Transverse colon (tissue), 4 donors: ENCODE measurements at regions not wholly inside any gene's neighbourhood (a gene's known extent, or its start where the extent isn't known, plus 50 kb on each side); places are given as distances from the start of the nearest gene placed in this dataset.
"Not testable (repeated sequence)": the region's sequence is repeated elsewhere in the genome, so short reads cannot be mapped to it uniquely, and the experiment has no call there.

Source experiments
- DNase-seq: peaks from one replicate; pipeline ENCODE4 v3.0.0-alpha.2; 2019
- H3K27ac ChIP-seq, 4 donors: fragments of 200-600 bp; sonication (generic); 2 replicates each; pipeline ENCODE4 v1.5.1; 2016 to 2018; ENCODE audit warnings: inconsistent platforms in 4 of 4
- H3K27me3 ChIP-seq: fragments of 200-600 bp; sonication (generic); 2 replicates; pipeline ENCODE4 v1.5.1; 2017; ENCODE audit warnings: inconsistent platforms
- H3K36me3 ChIP-seq, 4 donors: fragments of 200-600 bp; sonication (generic); 2 replicates each; pipeline ENCODE4 v1.5.1; 2017 to 2019; ENCODE audit warnings: inconsistent platforms in 4 of 4
- H3K4me1 ChIP-seq, 4 donors: fragments of 200-600 bp; sonication (generic); 2 replicates each; pipeline ENCODE4 v1.5.1; 2017 to 2020; ENCODE audit warnings: inconsistent platforms in 4 of 4
- H3K4me3 ChIP-seq, 4 donors: fragments of 200-600 bp; sonication (generic); 1 replicate in 1 of 4; 2 replicates in 3 of 4; pipeline versions ENCODE4 v1.5.1 to v1.6.1; 2017 to 2019; ENCODE audit warnings: inconsistent platforms in 4 of 4
- H3K9me3 ChIP-seq, 2 donors: fragments of 200-600 bp; sonication (generic); 2 replicates each; pipeline ENCODE4 v1.5.1; 2017 to 2019; ENCODE audit warnings: inconsistent platforms in 2 of 2
- EP300 ChIP-seq: sonication (generic); formaldehyde crosslinking; IDR thresholded peaks from one replicate; pipeline ENCODE4 v1.6.1; 2017; ENCODE audit warnings: antibody characterized with exemption, low read depth
- POLR2A ChIP-seq: fragments of 450-650 bp; IDR thresholded peaks from one replicate; pipeline ENCODE4 v1.6.1; 2016; ENCODE audit warnings: antibody characterized with exemption, mild to moderate bottlenecking, moderate library complexity
- POLR2AphosphoS5 ChIP-seq, 3 donors: sonication (generic); formaldehyde crosslinking; IDR thresholded peaks; one replicate each; pipeline ENCODE4 v1.6.1; 2016; ENCODE audit warnings: antibody characterized with exemption in 3 of 3
- WGBS, 2 donors: methylation state at CpG; one replicate each; pipeline ENCODE4 v1.1.5; 2018; ENCODE audit warnings: low coverage in 1 of 2; 5-methylcytosine and 5-hydroxymethylcytosine counted together
- in situ Hi-C, 4 donors: fragments of 200-750 bp; cut with MboI; loops; one replicate each; pipeline versions ENCODE4 v1.15.0 to v1.15.1; 2017; ENCODE audit warnings: low sequenced_read_pairs in 3 of 4, low pct_ligation_motif_present in 1 of 4, low pct_unique_long_range_greater_than_20kb in 1 of 4
- intact Hi-C: fragments of 100-400 bp; cut with DNase I; formaldehyde crosslinking; loops from one replicate; pipeline ENCODE4 v1.15.1; 2023; ENCODE audit warnings: low total_unique reads
- TF ChIP-seq, protein P1 (sequence below), 5 experiments: fragments of 200-600 bp in 3 of 5; fragments of 450-650 bp in 2 of 5; sonication (generic) in 3 of 5; IDR thresholded peaks; 1 replicate in 2 of 5; 2 replicates in 3 of 5; pipeline ENCODE4 v1.5.1; 2016 to 2017; ENCODE audit warnings: antibody characterized with exemption in 5 of 5, inconsistent platforms in 3 of 5, mild to moderate bottlenecking in 2 of 5, moderate library complexity in 1 of 5

DNA sequence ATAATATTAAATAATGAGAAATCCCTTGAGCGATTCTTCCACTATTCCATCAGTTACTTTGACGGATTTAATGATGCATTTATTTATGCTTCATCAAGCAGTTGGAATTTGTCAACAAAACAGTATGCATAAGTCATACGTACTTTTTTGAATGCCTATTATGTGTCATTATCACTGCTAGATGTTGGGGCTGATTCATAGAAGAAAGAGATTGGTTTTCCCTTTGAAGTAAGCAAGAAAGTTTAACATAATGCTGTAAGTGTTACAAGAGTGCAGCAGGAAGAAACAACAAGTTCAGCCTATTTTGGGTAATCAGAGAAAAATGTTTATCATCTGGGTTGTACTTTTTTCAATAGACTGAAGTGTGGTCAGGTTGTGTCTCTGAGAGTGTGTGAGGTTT lies 121.2 kb upstream of the RANBP3L start:
- H3K27ac ChIP-seq = no peak overlapping the region
- no peak for DNase-seq
- H3K4me3 ChIP-seq = no peak overlapping the region
- H3K4me1 ChIP-seq = no peaks in the 10 kb centered on the region
- 69 to 71% methylated on average over 3 of the region's 3 CpGs for WGBS, 2 donors
- no peaks in the 10 kb centered on the region for H3K9me3 ChIP-seq
- TF ChIP-seq POLR2A (no peak), POLR2AphosphoS5 (IDR thresholded peaks at IDR 0.05) (no peak), EP300 (no peak)
- TF ChIP-seq, protein P1, sequence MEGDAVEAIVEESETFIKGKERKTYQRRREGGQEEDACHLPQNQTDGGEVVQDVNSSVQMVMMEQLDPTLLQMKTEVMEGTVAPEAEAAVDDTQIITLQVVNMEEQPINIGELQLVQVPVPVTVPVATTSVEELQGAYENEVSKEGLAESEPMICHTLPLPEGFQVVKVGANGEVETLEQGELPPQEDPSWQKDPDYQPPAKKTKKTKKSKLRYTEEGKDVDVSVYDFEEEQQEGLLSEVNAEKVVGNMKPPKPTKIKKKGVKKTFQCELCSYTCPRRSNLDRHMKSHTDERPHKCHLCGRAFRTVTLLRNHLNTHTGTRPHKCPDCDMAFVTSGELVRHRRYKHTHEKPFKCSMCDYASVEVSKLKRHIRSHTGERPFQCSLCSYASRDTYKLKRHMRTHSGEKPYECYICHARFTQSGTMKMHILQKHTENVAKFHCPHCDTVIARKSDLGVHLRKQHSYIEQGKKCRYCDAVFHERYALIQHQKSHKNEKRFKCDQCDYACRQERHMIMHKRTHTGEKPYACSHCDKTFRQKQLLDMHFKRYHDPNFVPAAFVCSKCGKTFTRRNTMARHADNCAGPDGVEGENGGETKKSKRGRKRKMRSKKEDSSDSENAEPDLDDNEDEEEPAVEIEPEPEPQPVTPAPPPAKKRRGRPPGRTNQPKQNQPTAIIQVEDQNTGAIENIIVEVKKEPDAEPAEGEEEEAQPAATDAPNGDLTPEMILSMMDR (IDR thresholded peaks at IDR 0.05) = no peak
- H3K27me3 ChIP-seq = no peaks in the 10 kb centered on the region
- in situ Hi-C loops = loop anchor here in 2 of 4 donors (25.0 kb wide), 2 partner anchors 264 to 289 kb away; no protein-coding TSS in a partner anchor
- intact Hi-C loops = no loop called here
- no peaks in the 10 kb centered on the region for H3K36me3 ChIP-seq

DNA sequence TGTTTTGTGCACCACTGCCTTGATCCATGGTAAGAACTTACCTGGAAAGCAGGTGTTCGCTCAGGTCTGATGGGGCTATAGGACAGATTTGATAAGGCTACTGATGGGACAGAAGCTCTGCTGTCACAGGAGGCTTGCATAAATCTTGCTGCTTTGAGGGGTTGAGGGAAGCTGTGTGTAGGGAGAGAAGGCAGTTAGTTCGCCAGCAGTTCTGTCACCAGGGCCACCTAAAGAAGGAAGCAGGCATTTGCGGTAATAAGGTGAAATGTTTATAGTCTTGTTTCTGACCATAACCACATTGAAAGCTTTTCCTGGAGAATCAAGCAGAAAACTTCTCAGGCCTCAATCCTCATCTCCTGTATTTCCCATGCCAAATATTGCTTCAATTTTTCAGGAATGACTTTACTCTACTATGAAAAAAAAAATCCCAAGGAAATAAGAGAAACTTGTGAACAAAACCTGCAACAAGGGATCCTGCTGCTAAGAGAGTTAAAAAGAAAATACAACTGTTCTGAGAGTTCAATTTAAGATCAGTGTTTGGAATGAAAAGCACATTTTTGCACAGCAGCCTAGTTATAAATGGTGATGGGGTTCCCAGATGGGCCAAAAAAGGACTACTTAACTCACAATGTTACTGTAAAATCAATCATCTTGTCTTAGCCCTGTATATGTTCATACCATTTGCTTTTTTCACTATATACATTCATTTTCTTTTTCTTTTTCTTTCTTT lies 122.0 kb upstream of the RANBP3L start:
- in situ Hi-C loops = loop anchor here in 2 of 4 donors (25.0 kb wide), 2 partner anchors 264 to 289 kb away; no protein-coding TSS in a partner anchor
- intact Hi-C loops = no loop called here
- Histone ChIP-seq H3K4me1 (no peaks in the 10 kb centered on the region), H3K9me3 (no peaks in the 10 kb centered on the region), H3K27ac (no peak overlapping the region), H3K27me3 (no peaks in the 10 kb centered on the region), H3K36me3 (no peaks in the 10 kb centered on the region), H3K4me3 (no peak overlapping the region)
- TF ChIP-seq EP300 (no peak), POLR2A (no peak), POLR2AphosphoS5 (IDR thresholded peaks at IDR 0.05) (no peak)
- TF ChIP-seq, protein P1 (IDR thresholded peaks at IDR 0.05) = no peak
- WGBS, 2 donors = 25 to 61% methylated on average over 2 to 3 of the region's 3 CpGs
- no peak for DNase-seq

DNA sequence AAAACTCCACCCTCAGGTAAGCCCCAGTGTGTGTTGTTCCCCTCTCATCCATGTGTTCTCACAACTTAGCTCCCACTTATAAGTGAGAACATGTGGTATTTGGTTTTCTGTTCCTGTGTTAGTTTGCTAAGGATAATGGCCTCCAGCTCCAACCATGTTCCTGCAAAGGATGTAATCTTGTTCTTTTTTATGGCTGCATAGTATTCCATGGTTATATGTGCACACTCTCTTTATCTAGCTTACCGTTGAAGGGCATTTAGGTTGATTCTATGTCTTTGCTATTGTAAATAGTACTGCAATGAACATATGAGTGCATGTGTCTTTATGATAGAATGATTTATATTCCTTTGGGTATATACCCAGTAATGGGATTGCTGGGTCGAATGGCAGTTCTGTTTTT lies 124.4 kb upstream of the RANBP3L start:
- WGBS, 2 donors = 85 to 92% methylated on average over 2 of the region's 2 CpGs

DNA sequence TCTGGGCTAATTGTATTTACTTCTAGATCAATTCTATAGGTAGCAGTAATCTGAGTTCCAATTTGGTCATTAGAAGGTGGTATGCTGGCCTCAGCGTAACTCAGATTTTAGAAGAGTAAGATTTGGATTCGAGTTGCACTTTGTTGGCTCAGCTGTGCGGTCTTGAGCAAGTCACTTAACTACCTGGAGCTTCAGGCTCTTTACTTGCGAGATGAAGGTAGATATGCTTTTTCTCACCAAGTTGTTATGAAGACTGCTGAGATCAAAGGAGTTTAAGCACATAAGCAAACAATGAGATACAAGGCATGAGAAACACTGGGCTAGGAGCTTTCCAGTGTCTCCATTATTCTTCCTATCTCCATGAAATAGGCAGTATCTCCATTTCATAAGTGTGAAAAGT lies 133.8 kb upstream of the RANBP3L start:
- H3K36me3 ChIP-seq = no peaks in the 10 kb centered on the region
- H3K9me3 ChIP-seq = no peaks in the 10 kb centered on the region
- 64 to 80% methylated on average over 4 of the region's 4 CpGs for WGBS, 2 donors
- no peak overlapping the region for H3K4me3 ChIP-seq
- TF ChIP-seq, protein P1 (IDR thresholded peaks at IDR 0.05) = no peak
- no peak for TF ChIP-seq POLR2AphosphoS5 (IDR thresholded peaks at IDR 0.05)
- DNase-seq = no peak
- intact Hi-C loops = no loop called here
- H3K27me3 ChIP-seq = no peaks in the 10 kb centered on the region
- no peak overlapping the region for H3K27ac ChIP-seq
- H3K4me1 ChIP-seq = no peaks in the 10 kb centered on the region
- in situ Hi-C loops = no loop called here

More for the DNA sequence above, 124.4 kb upstream of the RANBP3L start:
- H3K27me3 ChIP-seq, H3K9me3 ChIP-seq, in situ Hi-C loops, H3K36me3 ChIP-seq, H3K4me1 ChIP-seq, intact Hi-C loops, DNase-seq, H3K4me3 ChIP-seq, H3K27ac ChIP-seq: not testable (repeated sequence)

DNA sequence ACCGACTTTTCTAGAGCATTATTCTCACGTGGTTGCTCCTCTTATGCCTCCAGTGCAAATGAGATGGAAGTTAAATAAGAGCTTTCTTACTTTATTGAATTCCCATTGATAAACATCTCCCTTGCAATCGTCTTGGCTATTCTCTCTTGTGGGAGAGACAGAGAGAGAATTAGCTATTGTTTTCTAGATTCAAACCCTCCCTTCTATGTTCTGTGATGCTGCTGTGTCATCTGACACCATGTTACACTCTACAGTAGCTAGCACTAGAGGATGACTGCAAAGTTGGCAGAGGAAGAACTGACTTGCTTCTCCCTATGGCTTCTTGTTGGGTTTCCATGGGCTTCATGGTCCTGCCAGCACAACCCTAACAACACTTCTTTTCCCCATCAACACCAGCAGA lies 134.6 kb upstream of the RANBP3L start:
- H3K36me3 ChIP-seq = no peaks in the 10 kb centered on the region
- no peaks in the 10 kb centered on the region for H3K4me1 ChIP-seq
- H3K9me3 ChIP-seq = no peaks in the 10 kb centered on the region
- 71 to 74% methylated on average over 3 of the region's 3 CpGs for WGBS, 2 donors
- no peaks in the 10 kb centered on the region for H3K27me3 ChIP-seq
- no peak for DNase-seq
- no peak overlapping the region for H3K27ac ChIP-seq
- no peak overlapping the region for H3K4me3 ChIP-seq
- intact Hi-C loops = no loop called here
- in situ Hi-C loops = no loop called here
- no peak for TF ChIP-seq POLR2AphosphoS5 (IDR thresholded peaks at IDR 0.05)
- no peak for TF ChIP-seq EP300
- TF ChIP-seq, protein P1 (IDR thresholded peaks at IDR 0.05) = no peak
- no peak for TF ChIP-seq POLR2A
